BJ (cell line): ENCODE measurements at regions not wholly inside any gene's neighbourhood (a gene's known extent, or its start where the extent isn't known, plus 50 kb on each side); places are given as distances from the start of the nearest gene placed in this dataset.

Experiments used
- CTCF ChIA-PET: fragments of 350-600 bp; formaldehyde crosslinking; extraction: SDS; loops from one replicate; lab custom pipeline; 2021; ENCODE audit warnings: antibody characterized with exemption, inconsistent platforms; lab: Yijun Ruan, JAX
- POLR2A ChIA-PET: fragments of 300-600 bp; sonication (Branson Sonifier 250); formaldehyde crosslinking; extraction: SDS; loops from one replicate; lab custom pipeline; 2021; ENCODE audit warnings: antibody characterized with exemption; lab: Charles Lee
- DNase-seq: peaks from one replicate; pipeline ENCODE4 v3.0.0-alpha.2; 2011; ENCODE audit warnings: low read depth
- H3K27me3 ChIP-seq: 2 replicates; pipeline ENCODE4 v1.6.0; 2011; ENCODE audit warnings: low read length; ENCODE audit not compliant: control insufficient read depth, insufficient read depth
- H3K36me3 ChIP-seq: 2 replicates; pipeline ENCODE4 v1.5.1; 2011; ENCODE audit warnings: low read length; ENCODE audit not compliant: control insufficient read depth, insufficient read depth
- H3K4me3 ChIP-seq: 2 replicates; pipeline ENCODE4 v1.5.1; 2011; ENCODE audit warnings: low read depth, mild to moderate bottlenecking, control low read depth, low read length
- TF ChIP-seq, protein P1 (sequence below): IDR thresholded peaks from 2 replicates; pipeline ENCODE4 v1.5.1; 2011; ENCODE audit warnings: low read depth, mild to moderate bottlenecking, control low read depth, inconsistent platforms, low read length, moderate library complexity; ENCODE audit not compliant: insufficient read depth

DNA sequence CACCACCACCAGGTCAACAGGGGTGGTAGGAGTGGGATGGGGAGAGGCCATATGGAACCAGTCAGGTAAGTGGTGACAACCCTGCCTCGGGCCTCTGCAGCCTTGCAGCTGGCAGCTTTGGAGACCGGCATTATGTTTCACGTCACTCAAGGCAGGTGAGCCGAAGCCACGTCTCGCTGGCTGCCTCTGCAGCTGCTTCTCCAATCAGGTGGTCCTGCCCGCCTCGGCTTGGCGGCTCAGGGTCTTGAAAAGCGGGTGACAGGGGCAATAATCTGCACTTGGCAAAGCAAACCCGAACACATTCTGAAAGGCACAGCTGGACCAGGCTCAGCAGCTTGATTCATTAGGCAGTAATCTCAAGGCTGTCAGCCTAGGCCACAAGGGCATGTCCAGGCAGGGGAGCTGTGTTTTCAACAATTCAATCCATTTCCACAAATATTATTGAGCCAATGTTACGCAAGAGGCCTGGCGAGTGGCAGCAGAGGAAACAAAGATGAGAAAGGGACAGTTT, 77.4 kb upstream of the PCDH8 start:
- Histone ChIP-seq H3K27me3 (no peaks in the 10 kb centered on the region), H3K36me3 (no peaks in the 10 kb centered on the region), H3K4me3 (no peak overlapping the region)
- TF ChIP-seq, protein P1, sequence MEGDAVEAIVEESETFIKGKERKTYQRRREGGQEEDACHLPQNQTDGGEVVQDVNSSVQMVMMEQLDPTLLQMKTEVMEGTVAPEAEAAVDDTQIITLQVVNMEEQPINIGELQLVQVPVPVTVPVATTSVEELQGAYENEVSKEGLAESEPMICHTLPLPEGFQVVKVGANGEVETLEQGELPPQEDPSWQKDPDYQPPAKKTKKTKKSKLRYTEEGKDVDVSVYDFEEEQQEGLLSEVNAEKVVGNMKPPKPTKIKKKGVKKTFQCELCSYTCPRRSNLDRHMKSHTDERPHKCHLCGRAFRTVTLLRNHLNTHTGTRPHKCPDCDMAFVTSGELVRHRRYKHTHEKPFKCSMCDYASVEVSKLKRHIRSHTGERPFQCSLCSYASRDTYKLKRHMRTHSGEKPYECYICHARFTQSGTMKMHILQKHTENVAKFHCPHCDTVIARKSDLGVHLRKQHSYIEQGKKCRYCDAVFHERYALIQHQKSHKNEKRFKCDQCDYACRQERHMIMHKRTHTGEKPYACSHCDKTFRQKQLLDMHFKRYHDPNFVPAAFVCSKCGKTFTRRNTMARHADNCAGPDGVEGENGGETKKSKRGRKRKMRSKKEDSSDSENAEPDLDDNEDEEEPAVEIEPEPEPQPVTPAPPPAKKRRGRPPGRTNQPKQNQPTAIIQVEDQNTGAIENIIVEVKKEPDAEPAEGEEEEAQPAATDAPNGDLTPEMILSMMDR = no peak
- POLR2A ChIA-PET = no interaction called here
- CTCF ChIA-PET = interaction anchor here (0.6 to 0.7 kb wide), 2 partner anchors 10 to 43 kb away, joined by 3 read pairs; no protein-coding TSS in a partner anchor
- DNase-seq = no peak

DNA sequence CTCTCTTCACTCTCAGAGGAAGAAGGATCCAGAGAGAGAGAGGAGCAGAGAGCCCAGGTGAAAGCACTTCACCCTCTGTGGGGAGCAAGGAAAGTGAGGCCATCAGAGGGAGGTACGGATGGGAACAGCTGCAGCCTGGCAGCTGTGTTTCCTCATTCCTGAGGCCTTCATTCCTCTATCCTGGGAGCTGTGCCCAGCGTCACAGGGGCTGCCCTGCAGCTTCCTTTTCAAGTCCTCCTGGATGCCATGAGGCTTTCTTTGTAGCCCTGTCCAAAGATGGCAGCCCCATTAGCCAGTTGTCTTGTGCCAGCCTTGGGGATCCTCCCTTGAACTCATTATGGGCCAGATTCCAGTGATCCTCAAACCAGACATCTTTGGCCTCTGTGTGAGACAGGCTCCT, 76.8 kb upstream of the PCDH8 start:
- no peak for DNase-seq
- ChIA-PET CTCF (interaction anchor here (0.7 kb wide), 1 partner anchor 43 kb away, joined by 3 read pairs; no protein-coding TSS in a partner anchor), POLR2A (no interaction called here)
- TF ChIP-seq, protein P1 = no peak
- Histone ChIP-seq H3K36me3 (no peaks in the 10 kb centered on the region), H3K4me3 (no peak overlapping the region), H3K27me3 (no peaks in the 10 kb centered on the region)

DNA sequence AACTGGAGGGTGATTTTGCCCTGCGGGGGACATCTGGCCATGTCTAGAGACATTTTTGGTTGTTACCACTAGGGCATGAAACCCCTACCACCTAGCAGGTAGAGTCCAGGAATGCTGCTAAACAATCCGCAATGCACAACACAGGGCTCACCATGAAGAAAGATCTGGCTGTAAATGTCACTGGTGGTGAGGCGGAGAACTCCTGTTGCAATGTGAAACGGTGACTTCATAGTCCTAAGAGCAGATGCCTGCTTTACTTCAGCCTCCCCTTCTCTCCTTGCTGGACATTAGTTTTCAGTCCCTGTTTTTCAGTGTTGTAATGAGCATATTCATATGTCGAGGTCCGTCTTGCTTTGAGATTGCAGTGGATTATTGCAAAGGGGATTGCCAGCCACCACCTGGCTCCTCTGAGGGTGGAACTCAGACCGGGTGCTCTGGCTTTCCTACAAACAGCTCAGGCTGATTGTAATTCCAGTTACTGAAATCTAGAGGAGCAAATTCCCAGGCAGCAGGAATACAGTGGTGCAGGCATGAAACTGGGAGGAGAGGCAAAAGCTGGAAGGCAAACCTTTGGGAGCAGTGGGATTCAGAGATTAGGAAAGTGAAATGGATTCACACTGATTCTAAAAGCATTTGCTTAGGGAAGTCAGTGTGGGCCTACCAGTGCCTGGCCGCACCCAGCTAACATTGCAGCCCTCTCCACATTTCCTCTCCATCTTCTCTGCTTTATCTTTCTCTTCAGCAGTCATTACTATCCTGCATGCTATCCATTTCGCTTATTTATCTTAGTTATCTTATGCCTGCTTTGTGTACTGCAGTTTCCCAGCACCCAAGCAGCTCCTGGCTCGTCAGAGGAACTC, 76.1 kb upstream of the PCDH8 start:
- H3K4me3 ChIP-seq = no peak overlapping the region
- no peaks in the 10 kb centered on the region for H3K36me3 ChIP-seq
- POLR2A ChIA-PET = no interaction called here
- no peaks in the 10 kb centered on the region for H3K27me3 ChIP-seq
- TF ChIP-seq, protein P1 = no peak
- no peak for DNase-seq
- CTCF ChIA-PET = no interaction called here

DNA sequence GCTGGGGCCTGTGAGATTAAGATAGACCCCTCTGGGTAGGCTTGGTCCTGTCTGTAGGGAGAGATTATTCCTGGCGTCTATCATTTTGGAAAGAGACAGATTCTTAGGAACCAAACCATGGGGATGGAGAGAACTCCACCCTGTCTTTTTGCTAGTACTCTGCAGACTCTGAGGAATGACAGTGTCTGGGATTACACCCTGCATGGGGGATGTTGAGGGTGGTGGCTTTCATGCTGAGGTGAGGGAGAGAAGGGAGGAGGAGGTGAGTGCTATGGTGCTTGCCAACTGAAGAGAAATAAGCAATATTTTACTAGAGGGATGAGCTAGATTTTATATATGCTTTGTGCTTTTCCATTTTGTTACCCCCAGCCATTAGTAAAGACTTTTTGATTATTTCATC, 74.5 kb upstream of the PCDH8 start:
- Histone ChIP-seq H3K27me3 (no peaks in the 10 kb centered on the region), H3K4me3 (no peak overlapping the region), H3K36me3 (no peaks in the 10 kb centered on the region)
- TF ChIP-seq, protein P1 = no peak
- DNase-seq = no peak
- ChIA-PET POLR2A (no interaction called here), CTCF (interaction anchor here (0.9 kb wide), 1 partner anchor 45 kb away, joined by 3 read pairs; no protein-coding TSS in a partner anchor)

DNA sequence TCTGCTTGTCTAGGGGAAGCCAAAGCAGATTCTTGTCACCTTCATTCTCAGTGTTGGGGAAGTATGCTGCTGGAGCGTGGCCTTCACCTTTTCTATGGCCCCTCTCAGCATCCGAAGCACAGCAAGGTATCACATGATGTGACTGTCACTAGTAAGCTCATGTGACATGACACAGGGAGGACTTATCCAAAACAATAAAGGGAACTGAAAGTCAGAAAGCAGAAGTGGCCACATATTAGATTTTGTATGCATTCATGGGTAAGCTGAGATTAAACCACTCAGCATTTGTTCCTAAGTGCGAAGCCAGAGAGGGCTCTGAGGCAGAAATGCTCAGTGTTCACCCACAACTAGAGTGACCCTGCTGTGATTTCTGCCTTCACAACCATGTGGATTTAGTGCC, 72.8 kb upstream of the PCDH8 start:
- CTCF ChIA-PET = no interaction called here

More for the DNA sequence above, 72.8 kb upstream of the PCDH8 start:
- TF ChIP-seq, protein P1 = no peak
- H3K4me3 ChIP-seq = no peak overlapping the region
- H3K27me3 ChIP-seq = no peaks in the 10 kb centered on the region
- DNase-seq = no peak
- POLR2A ChIA-PET = no interaction called here
- H3K36me3 ChIP-seq = no peaks in the 10 kb centered on the region
